ENCODE measurements at regions not wholly inside any gene's neighbourhood (a gene's known extent, or its start where the extent isn't known, plus 50 kb on each side); places are given as distances from the start of the nearest gene placed in this dataset.

GRCh38 chr2:217307023-217307422, 447.2 kb upstream of the TNP1 start:
- H3K9me3 ChIP-seq (ENCODE audit: low read length) = no peaks in the 10 kb centered on the region
- no peak overlapping the region for H3K9ac ChIP-seq (ENCODE audit: low read length)
- H3K27ac ChIP-seq (ENCODE audit: low read depth, low read length) = no peak overlapping the region
- H3K4me1 ChIP-seq (ENCODE audit: insufficient read depth, low read length) = no peaks in the 10 kb centered on the region
- H3K36me3 ChIP-seq (ENCODE audit: insufficient read depth, low read length) = no peaks in the 10 kb centered on the region
- H3K27me3 ChIP-seq (ENCODE audit: control insufficient read depth in 1 of 2, insufficient read depth in 2 of 2, low read length in 2 of 2) = no peaks in the 10 kb centered on the region
- H3K4me3 ChIP-seq (ENCODE audit: low read depth in 1 of 2, low read length in 2 of 2) = no peak overlapping the region

- no peak overlapping the region for H3K27ac ChIP-seq (ENCODE audit: low read depth, low read length)
- H3K4me3 ChIP-seq (ENCODE audit: low read depth in 1 of 2, low read length in 2 of 2) = no peak overlapping the region
- H3K36me3 ChIP-seq (ENCODE audit: insufficient read depth, low read length) = no peaks in the 10 kb centered on the region
- H3K4me1 ChIP-seq (ENCODE audit: insufficient read depth, low read length) = peaks cover 9% of the 10 kb centered on the region
- H3K27me3 ChIP-seq (ENCODE audit: control insufficient read depth in 1 of 2, insufficient read depth in 2 of 2, low read length in 2 of 2) = no peaks in the 10 kb centered on the region
- H3K9me3 ChIP-seq (ENCODE audit: low read length) = no peaks in the 10 kb centered on the region
- no peak overlapping the region for H3K9ac ChIP-seq (ENCODE audit: low read length)
Measured at GRCh38 chr2:217305882-217306281, 446.0 kb upstream of the TNP1 start.

- no peaks in the 10 kb centered on the region for H3K27me3 ChIP-seq (ENCODE audit: control insufficient read depth in 1 of 2, insufficient read depth in 2 of 2, low read length in 2 of 2)
- no peaks in the 10 kb centered on the region for H3K36me3 ChIP-seq (ENCODE audit: insufficient read depth, low read length)
- peaks cover 10% of the 10 kb centered on the region for H3K4me1 ChIP-seq (ENCODE audit: insufficient read depth, low read length)
- no peaks in the 10 kb centered on the region for H3K9me3 ChIP-seq (ENCODE audit: low read length)
- H3K9ac ChIP-seq (ENCODE audit: low read length) = no peak overlapping the region
- H3K27ac ChIP-seq (ENCODE audit: low read depth, low read length) = no peak overlapping the region
- no peak overlapping the region for H3K4me3 ChIP-seq (ENCODE audit: low read depth in 1 of 2, low read length in 2 of 2)
Measured at GRCh38 chr2:217304582-217304981, 444.7 kb upstream of the TNP1 start.

- Histone ChIP-seq H3K27ac (ENCODE audit: low read depth, low read length) (no peak overlapping the region), H3K4me3 (ENCODE audit: low read depth in 1 of 2, low read length in 2 of 2) (no peak overlapping the region), H3K27me3 (ENCODE audit: control insufficient read depth in 1 of 2, insufficient read depth in 2 of 2, low read length in 2 of 2) (no peaks in the 10 kb centered on the region), H3K4me1 (ENCODE audit: insufficient read depth, low read length) (peaks cover 10% of the 10 kb centered on the region), H3K36me3 (ENCODE audit: insufficient read depth, low read length) (no peaks in the 10 kb centered on the region), H3K9me3 (ENCODE audit: low read length) (no peaks in the 10 kb centered on the region), H3K9ac (ENCODE audit: low read length) (no peak overlapping the region)
Measured at GRCh38 chr2:217302856-217303255, 443.0 kb upstream of the TNP1 start.

- H3K36me3 ChIP-seq (ENCODE audit: insufficient read depth, low read length) = no peaks in the 10 kb centered on the region
Measured at GRCh38 chr2:217301142-217301925, 441.5 kb upstream of the TNP1 start.

GRCh38 chr2:217299590-217299989, 439.7 kb upstream of the TNP1 start:
- Histone ChIP-seq H3K36me3 (ENCODE audit: insufficient read depth, low read length) (no peaks in the 10 kb centered on the region), H3K27me3 (ENCODE audit: control insufficient read depth in 1 of 2, insufficient read depth in 2 of 2, low read length in 2 of 2) (no peaks in the 10 kb centered on the region), H3K4me1 (ENCODE audit: insufficient read depth, low read length) (peaks cover 10% of the 10 kb centered on the region), H3K9me3 (ENCODE audit: low read length) (no peaks in the 10 kb centered on the region), H3K27ac (ENCODE audit: low read depth, low read length) (no peak overlapping the region), H3K4me3 (ENCODE audit: low read depth in 1 of 2, low read length in 2 of 2) (no peak overlapping the region), H3K9ac (ENCODE audit: low read length) (no peak overlapping the region)

More at GRCh38 chr2:217301142-217301925, 441.5 kb upstream of the TNP1 start:
- H3K9ac ChIP-seq (ENCODE audit: low read length) = no peak overlapping the region
- H3K4me1 ChIP-seq (ENCODE audit: insufficient read depth, low read length) = peaks cover 10% of the 10 kb centered on the region
- no peak overlapping the region for H3K4me3 ChIP-seq (ENCODE audit: low read depth in 1 of 2, low read length in 2 of 2)
- no peaks in the 10 kb centered on the region for H3K27me3 ChIP-seq (ENCODE audit: control insufficient read depth in 1 of 2, insufficient read depth in 2 of 2, low read length in 2 of 2)
- no peak overlapping the region for H3K27ac ChIP-seq (ENCODE audit: low read depth, low read length)
- no peaks in the 10 kb centered on the region for H3K9me3 ChIP-seq (ENCODE audit: low read length)

GRCh38 chr2:217297096-217297495, 437.2 kb upstream of the TNP1 start:
- Histone ChIP-seq H3K4me1 (ENCODE audit: insufficient read depth, low read length) (peaks cover 24% of the 10 kb centered on the region), H3K9me3 (ENCODE audit: low read length) (no peaks in the 10 kb centered on the region), H3K27me3 (ENCODE audit: control insufficient read depth in 1 of 2, insufficient read depth in 2 of 2, low read length in 2 of 2) (no peaks in the 10 kb centered on the region), H3K4me3 (ENCODE audit: low read depth in 1 of 2, low read length in 2 of 2) (no peak overlapping the region), H3K9ac (ENCODE audit: low read length) (no peak overlapping the region), H3K36me3 (ENCODE audit: insufficient read depth, low read length) (no peaks in the 10 kb centered on the region), H3K27ac (ENCODE audit: low read depth, low read length) (no peak overlapping the region)

GRCh38 chr2:217294818-217295217, 435.0 kb upstream of the TNP1 start:
- Histone ChIP-seq H3K36me3 (ENCODE audit: insufficient read depth, low read length) (no peaks in the 10 kb centered on the region), H3K4me3 (ENCODE audit: low read depth in 1 of 2, low read length in 2 of 2) (no peak overlapping the region), H3K4me1 (ENCODE audit: insufficient read depth, low read length) (peaks cover 22% of the 10 kb centered on the region), H3K9me3 (ENCODE audit: low read length) (no peaks in the 10 kb centered on the region), H3K27me3 (ENCODE audit: control insufficient read depth in 1 of 2, insufficient read depth in 2 of 2, low read length in 2 of 2) (no peaks in the 10 kb centered on the region), H3K9ac (ENCODE audit: low read length) (no peak overlapping the region), H3K27ac (ENCODE audit: low read depth, low read length) (no peak overlapping the region)

- Histone ChIP-seq H3K4me3 (ENCODE audit: low read depth in 1 of 2, low read length in 2 of 2) (no peak overlapping the region), H3K27me3 (ENCODE audit: control insufficient read depth in 1 of 2, insufficient read depth in 2 of 2, low read length in 2 of 2) (no peaks in the 10 kb centered on the region), H3K27ac (ENCODE audit: low read depth, low read length) (no peak overlapping the region), H3K9ac (ENCODE audit: low read length) (no peak overlapping the region), H3K4me1 (ENCODE audit: insufficient read depth, low read length) (peaks cover 28% of the 10 kb centered on the region), H3K9me3 (ENCODE audit: low read length) (no peaks in the 10 kb centered on the region), H3K36me3 (ENCODE audit: insufficient read depth, low read length) (no peaks in the 10 kb centered on the region)
Measured at GRCh38 chr2:217294211-217294610, 434.3 kb upstream of the TNP1 start.

GRCh38 chr2:217293607-217294006, 433.7 kb upstream of the TNP1 start:
- no peak overlapping the region for H3K4me3 ChIP-seq (ENCODE audit: low read depth in 1 of 2, low read length in 2 of 2)
- no peaks in the 10 kb centered on the region for H3K9me3 ChIP-seq (ENCODE audit: low read length)
- H3K27me3 ChIP-seq (ENCODE audit: control insufficient read depth in 1 of 2, insufficient read depth in 2 of 2, low read length in 2 of 2) = no peaks in the 10 kb centered on the region
- no peak overlapping the region for H3K27ac ChIP-seq (ENCODE audit: low read depth, low read length)
- no peak overlapping the region for H3K9ac ChIP-seq (ENCODE audit: low read length)
- H3K36me3 ChIP-seq (ENCODE audit: insufficient read depth, low read length) = no peaks in the 10 kb centered on the region
- peaks cover 32% of the 10 kb centered on the region for H3K4me1 ChIP-seq (ENCODE audit: insufficient read depth, low read length)

- Histone ChIP-seq H3K36me3 (ENCODE audit: insufficient read depth, low read length) (no peaks in the 10 kb centered on the region), H3K27ac (ENCODE audit: low read depth, low read length) (no peak overlapping the region), H3K4me3 (ENCODE audit: low read depth in 1 of 2, low read length in 2 of 2) (no peak overlapping the region), H3K9ac (ENCODE audit: low read length) (no peak overlapping the region), H3K4me1 (ENCODE audit: insufficient read depth, low read length) (peaks cover 32% of the 10 kb centered on the region), H3K27me3 (ENCODE audit: control insufficient read depth in 1 of 2, insufficient read depth in 2 of 2, low read length in 2 of 2) (no peaks in the 10 kb centered on the region), H3K9me3 (ENCODE audit: low read length) (no peaks in the 10 kb centered on the region)
Measured at GRCh38 chr2:217293046-217293445, 433.2 kb upstream of the TNP1 start.

- H3K4me1 ChIP-seq (ENCODE audit: insufficient read depth, low read length) = peaks cover 32% of the 10 kb centered on the region
- no peak overlapping the region for H3K27ac ChIP-seq (ENCODE audit: low read depth, low read length)
- no peak overlapping the region for H3K4me3 ChIP-seq (ENCODE audit: low read depth in 1 of 2, low read length in 2 of 2)
- no peaks in the 10 kb centered on the region for H3K9me3 ChIP-seq (ENCODE audit: low read length)
- no peak overlapping the region for H3K9ac ChIP-seq (ENCODE audit: low read length)
- no peaks in the 10 kb centered on the region for H3K27me3 ChIP-seq (ENCODE audit: control insufficient read depth in 1 of 2, insufficient read depth in 2 of 2, low read length in 2 of 2)
- H3K36me3 ChIP-seq (ENCODE audit: insufficient read depth, low read length) = no peaks in the 10 kb centered on the region
Measured at GRCh38 chr2:217291259-217291658, 431.4 kb upstream of the TNP1 start.

All from muscle layer of colon (tissue), 2 donors.